Body of pancreas (tissue), 4 donors: ENCODE measurements at regions not wholly inside any gene's neighbourhood (a gene's known extent, or its start where the extent isn't known, plus 50 kb on each side); places are given as distances from the start of the nearest gene placed in this dataset.

Experiments
- ATAC-seq: fragments of 150-250 bp; one replicate; pipeline ENCODE4 v1.9.1; 2016
- DNase-seq, 4 donors: peaks; one replicate each; pipeline ENCODE4 v3.0.0-alpha.2; 2019
- H3K27ac ChIP-seq, 4 donors: fragments of 200-600 bp; sonication (generic); 1 replicate in 3 of 4; 2 replicates in 1 of 4; pipeline versions ENCODE4 v1.5.1 to v1.6.1; 2016 to 2019; ENCODE audit warnings: mild to moderate bottlenecking in 1 of 4, mixed read lengths in 1 of 4, moderate library complexity in 1 of 4
- H3K27me3 ChIP-seq, 2 donors: fragments of 200-600 bp; sonication (generic); one replicate each; pipeline ENCODE4 v1.6.0; 2016; ENCODE audit warnings: mild to moderate bottlenecking in 1 of 2
- H3K36me3 ChIP-seq, 2 donors: fragments of 200-600 bp; sonication (generic); replicated peaks in 1 of 2; 2 replicates each; pipeline ENCODE4 v1.5.1; 2016; ENCODE audit warnings: low read depth in 2 of 2; ENCODE audit not compliant: insufficient read depth in 1 of 2
- H3K4me1 ChIP-seq: fragments of 200-600 bp; sonication (generic); one replicate; pipeline ENCODE4 v1.6.0; 2016
- H3K4me3 ChIP-seq, 2 donors: fragments of 200-600 bp; sonication (generic); 1 replicate in 1 of 2; 2 replicates in 1 of 2; pipeline ENCODE4 v1.5.1; 2016 to 2019
- H3K9me3 ChIP-seq, 3 donors: fragments of 200-600 bp; sonication (generic); 1 replicate in 2 of 3; 2 replicates in 1 of 3; pipeline ENCODE4 v1.5.1; 2016
- POLR2A ChIP-seq, 3 donors: fragments of 450-650 bp; IDR thresholded peaks; one replicate each; pipeline ENCODE4 v1.6.1; 2016; ENCODE audit warnings: antibody characterized with exemption in 3 of 3, mild to moderate bottlenecking in 2 of 3
- WGBS, 2 donors: methylation state at CpG; one replicate each; pipeline ENCODE4 v1.1.5; 2017; 5-methylcytosine and 5-hydroxymethylcytosine counted together
- intact Hi-C: fragments of 100-400 bp; cut with DNase I; formaldehyde crosslinking; loops from one replicate; pipeline ENCODE4 v1.15.1; 2023
- TF ChIP-seq, protein P1 (sequence below), 7 experiments: fragments of 450-650 bp in 4 of 7; fragments of 200-600 bp in 3 of 7; sonication (generic) in 3 of 7; IDR thresholded peaks; one replicate each; pipeline ENCODE4 v1.5.1; 2016 to 2019; ENCODE audit warnings: antibody characterized with exemption in 7 of 7

DNA sequence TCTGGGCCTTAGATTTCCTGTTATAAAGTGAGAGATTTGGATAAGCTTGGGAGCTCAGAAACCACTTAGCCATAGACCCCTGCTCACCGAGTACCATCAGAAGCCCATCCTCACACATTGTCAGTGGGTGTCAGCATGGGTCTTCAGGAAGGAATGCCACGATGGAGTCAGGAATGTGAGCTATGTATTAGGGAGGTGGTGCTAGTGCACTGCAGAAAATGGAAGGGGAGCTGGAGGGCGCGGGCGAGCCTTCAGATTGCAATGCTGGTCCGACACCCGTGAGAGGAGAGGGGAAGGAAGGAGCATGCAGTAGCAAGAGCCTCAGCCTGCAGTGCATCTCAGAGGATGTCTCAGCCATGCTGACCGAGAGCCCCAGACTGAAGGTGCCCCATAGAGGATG, 294.5 kb downstream of the FOXL1 start:
- H3K4me3 ChIP-seq = no peak overlapping the region
- 84 to 88% methylated on average over 7 to 8 of the region's 8 CpGs for WGBS, 2 donors
- no peaks in the 10 kb centered on the region for H3K27me3 ChIP-seq

DNA sequence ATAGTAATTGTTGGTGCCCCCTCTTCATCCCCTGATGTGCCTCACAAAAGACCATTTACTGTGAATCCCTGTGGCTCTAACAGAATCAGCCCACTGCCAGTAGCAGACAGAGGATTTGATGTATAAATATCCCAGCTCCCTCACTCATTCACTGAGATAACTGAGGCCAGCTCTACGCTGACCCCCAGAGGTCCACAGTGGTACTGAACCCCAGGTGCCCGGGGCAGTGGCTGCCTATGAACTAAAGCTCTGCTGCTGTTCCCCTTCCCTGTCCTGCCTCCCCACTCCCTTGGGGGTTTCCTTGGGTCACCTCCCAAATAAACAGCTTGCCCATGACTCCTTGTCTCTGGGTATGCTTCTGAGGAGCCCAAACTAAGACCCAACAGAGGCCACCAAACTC, 295.8 kb downstream of the FOXL1 start:
- Histone ChIP-seq H3K36me3 (no peaks in the 10 kb centered on the region), H3K9me3 (peaks cover 0 to 11% (median 0%) of the 10 kb centered on the region in 3 donors), H3K4me1 (no peaks in the 10 kb centered on the region), H3K27ac (no peak overlapping the region), H3K27me3 (no peaks in the 10 kb centered on the region), H3K4me3 (no peak overlapping the region)
- DNase-seq = no peak
- intact Hi-C loops = no loop called here
- 29 to 41% methylated on average over 2 of the region's 2 CpGs for WGBS, 2 donors
- no peak for ATAC-seq
- TF ChIP-seq, protein P1, sequence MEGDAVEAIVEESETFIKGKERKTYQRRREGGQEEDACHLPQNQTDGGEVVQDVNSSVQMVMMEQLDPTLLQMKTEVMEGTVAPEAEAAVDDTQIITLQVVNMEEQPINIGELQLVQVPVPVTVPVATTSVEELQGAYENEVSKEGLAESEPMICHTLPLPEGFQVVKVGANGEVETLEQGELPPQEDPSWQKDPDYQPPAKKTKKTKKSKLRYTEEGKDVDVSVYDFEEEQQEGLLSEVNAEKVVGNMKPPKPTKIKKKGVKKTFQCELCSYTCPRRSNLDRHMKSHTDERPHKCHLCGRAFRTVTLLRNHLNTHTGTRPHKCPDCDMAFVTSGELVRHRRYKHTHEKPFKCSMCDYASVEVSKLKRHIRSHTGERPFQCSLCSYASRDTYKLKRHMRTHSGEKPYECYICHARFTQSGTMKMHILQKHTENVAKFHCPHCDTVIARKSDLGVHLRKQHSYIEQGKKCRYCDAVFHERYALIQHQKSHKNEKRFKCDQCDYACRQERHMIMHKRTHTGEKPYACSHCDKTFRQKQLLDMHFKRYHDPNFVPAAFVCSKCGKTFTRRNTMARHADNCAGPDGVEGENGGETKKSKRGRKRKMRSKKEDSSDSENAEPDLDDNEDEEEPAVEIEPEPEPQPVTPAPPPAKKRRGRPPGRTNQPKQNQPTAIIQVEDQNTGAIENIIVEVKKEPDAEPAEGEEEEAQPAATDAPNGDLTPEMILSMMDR (IDR thresholded peaks at IDR 0.05) = no peak
- TF ChIP-seq POLR2A (IDR thresholded peaks at IDR 0.05) = no peak

More for the DNA sequence above, 294.5 kb downstream of the FOXL1 start:
- no peak for ATAC-seq
- Histone ChIP-seq H3K9me3 (peaks cover 0 to 11% (median 0%) of the 10 kb centered on the region in 3 donors), H3K36me3 (no peaks in the 10 kb centered on the region), H3K27ac (no peak overlapping the region), H3K4me1 (no peaks in the 10 kb centered on the region)
- no peak for DNase-seq
- intact Hi-C loops = no loop called here
- TF ChIP-seq, protein P1 (IDR thresholded peaks at IDR 0.05) = no peak
- TF ChIP-seq POLR2A (IDR thresholded peaks at IDR 0.05) = no peak

DNA sequence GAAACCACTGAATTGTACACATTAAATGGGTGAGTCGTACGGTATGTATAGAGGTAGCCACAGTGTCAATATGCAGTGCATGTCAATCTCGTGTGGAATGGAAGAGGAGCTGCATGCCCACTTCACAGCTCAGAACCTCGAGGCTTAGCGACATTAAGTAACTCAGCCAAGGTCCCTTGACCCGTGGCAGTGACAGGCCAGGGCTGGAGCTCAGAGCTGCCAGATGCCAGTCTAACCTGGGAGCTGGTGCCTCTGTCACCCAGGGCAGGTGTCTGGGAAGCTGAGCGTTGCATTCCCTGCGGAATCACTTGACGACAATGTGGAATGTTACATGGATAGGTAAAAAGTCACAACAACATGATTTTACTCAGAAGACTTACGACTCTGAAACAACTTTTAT, 298.1 kb downstream of the FOXL1 start:
- WGBS, 2 donors = 60% methylated on average over 10 of the region's 10 CpGs
- Histone ChIP-seq H3K27ac (no peak overlapping the region), H3K27me3 (no peaks in the 10 kb centered on the region), H3K4me3 (no peak overlapping the region), H3K4me1 (no peaks in the 10 kb centered on the region), H3K9me3 (peaks cover 0 to 11% (median 0%) of the 10 kb centered on the region in 3 donors), H3K36me3 (no peaks in the 10 kb centered on the region)
- TF ChIP-seq POLR2A (IDR thresholded peaks at IDR 0.05) = no peak
- TF ChIP-seq, protein P1 (IDR thresholded peaks at IDR 0.05) = no peak
- no peak for DNase-seq
- ATAC-seq = no peak
- intact Hi-C loops = no loop called here

DNA sequence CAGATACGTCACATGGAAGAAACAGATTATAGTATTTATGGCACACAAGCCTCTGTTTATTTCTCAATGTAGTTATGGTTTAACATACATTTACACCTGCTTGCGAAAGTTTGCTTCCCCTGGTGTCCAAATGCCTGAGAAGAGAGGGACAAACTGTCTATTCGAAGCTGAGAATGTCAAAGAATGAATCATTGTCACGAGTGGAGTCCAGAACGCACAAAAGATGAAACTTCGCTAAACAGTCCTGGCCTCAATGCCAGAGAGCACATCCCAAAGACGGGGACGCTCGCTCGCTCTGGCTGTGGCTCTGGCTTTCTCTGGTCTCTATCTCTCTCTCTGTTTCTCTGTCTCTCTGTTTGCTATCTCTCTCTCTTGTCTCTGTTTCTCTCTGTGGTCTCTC, 298.8 kb downstream of the FOXL1 start:
- H3K4me1 ChIP-seq = no peaks in the 10 kb centered on the region
- peaks cover 0 to 11% (median 0%) of the 10 kb centered on the region in 3 donors for H3K9me3 ChIP-seq
- ATAC-seq (no peak), DNase-seq (no peak)
- intact Hi-C loops = no loop called here
- H3K27ac ChIP-seq = no peak overlapping the region
- no peaks in the 10 kb centered on the region for H3K27me3 ChIP-seq
- no peak overlapping the region for H3K4me3 ChIP-seq
- TF ChIP-seq, protein P1 (IDR thresholded peaks at IDR 0.05) = no peak
- TF ChIP-seq POLR2A (IDR thresholded peaks at IDR 0.05) = no peak
- H3K36me3 ChIP-seq = no peaks in the 10 kb centered on the region
- WGBS, 2 donors = 56 to 58% methylated on average over 10 of the region's 10 CpGs

DNA sequence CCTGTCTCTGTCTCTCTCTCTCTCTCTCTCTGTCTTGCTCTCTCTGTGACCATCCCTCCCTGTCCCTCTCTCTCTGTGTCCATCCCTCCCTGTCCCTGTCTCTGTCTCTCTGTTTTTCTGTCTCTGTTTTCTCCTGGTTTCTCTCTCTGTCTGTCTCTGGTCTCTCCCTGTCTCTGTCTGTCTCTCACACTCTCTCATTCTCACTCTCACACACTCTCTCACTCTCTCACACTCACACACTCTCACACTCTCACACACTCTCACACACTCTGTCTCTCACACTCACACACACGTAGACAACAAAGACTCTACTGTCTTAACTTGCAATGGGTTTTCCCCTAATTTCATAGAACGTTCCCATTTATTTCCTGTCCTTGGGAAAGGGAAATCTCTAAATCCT, 299.5 kb downstream of the FOXL1 start:
- WGBS, 2 donors = 17 to 21% methylated on average over 2 of the region's 2 CpGs
- no peak for TF ChIP-seq POLR2A (IDR thresholded peaks at IDR 0.05)
- TF ChIP-seq, protein P1 (IDR thresholded peaks at IDR 0.05) = no peak
- no peaks in the 10 kb centered on the region for H3K27me3 ChIP-seq

More for the DNA sequence above, 299.5 kb downstream of the FOXL1 start:
- Histone ChIP-seq H3K4me1 (no peaks in the 10 kb centered on the region), H3K36me3 (no peaks in the 10 kb centered on the region), H3K4me3 (no peak overlapping the region), H3K9me3 (peaks cover 0 to 10% (median 0%) of the 10 kb centered on the region in 3 donors), H3K27ac (no peak overlapping the region)
- DNase-seq = no peak
- intact Hi-C loops = no loop called here
- ATAC-seq = no peak
